Nephron (organoid): ENCODE measurements at regions not wholly inside any gene's neighbourhood (a gene's known extent, or its start where the extent isn't known, plus 50 kb on each side); places are given as distances from the start of the nearest gene placed in this dataset.

ENCODE experiments used
- H3K27ac Mint-ChIP-seq, 3 experiments: 2 replicates each; pipeline ENCODE4 v1.8.0; 2020; ENCODE audit warnings: mixed read lengths in 3 of 3, mild to moderate bottlenecking in 2 of 3, moderate library complexity in 1 of 3
- H3K27me3 Mint-ChIP-seq: 2 replicates; pipeline ENCODE4 v1.8.0; 2021; ENCODE audit warnings: low read depth, mild to moderate bottlenecking, moderate library complexity, mixed read lengths
- H3K36me3 Mint-ChIP-seq: 2 replicates; pipeline ENCODE4 v1.8.0; 2020; ENCODE audit warnings: low read depth, mixed read lengths
- H3K4me1 Mint-ChIP-seq: 2 replicates; pipeline ENCODE4 v1.8.0; 2020; ENCODE audit warnings: mixed read lengths
- H3K4me3 Mint-ChIP-seq, 3 experiments: 2 replicates each; pipeline ENCODE4 v1.8.0; 2020; ENCODE audit warnings: mild to moderate bottlenecking in 3 of 3, mixed read lengths in 3 of 3, moderate library complexity in 2 of 3
- H3K9me3 Mint-ChIP-seq: 2 replicates; pipeline ENCODE4 v1.8.0; 2020; ENCODE audit warnings: mixed read lengths
- TF ChIP-seq, protein P1 (sequence below), 3 experiments: fragments of 200-600 bp; sonication (generic); IDR thresholded peaks; one replicate each; pipeline ENCODE4 v1.5.0; 2021; ENCODE audit warnings: antibody characterized with exemption in 3 of 3; ENCODE audit not compliant: unreplicated experiment in 3 of 3

DNA sequence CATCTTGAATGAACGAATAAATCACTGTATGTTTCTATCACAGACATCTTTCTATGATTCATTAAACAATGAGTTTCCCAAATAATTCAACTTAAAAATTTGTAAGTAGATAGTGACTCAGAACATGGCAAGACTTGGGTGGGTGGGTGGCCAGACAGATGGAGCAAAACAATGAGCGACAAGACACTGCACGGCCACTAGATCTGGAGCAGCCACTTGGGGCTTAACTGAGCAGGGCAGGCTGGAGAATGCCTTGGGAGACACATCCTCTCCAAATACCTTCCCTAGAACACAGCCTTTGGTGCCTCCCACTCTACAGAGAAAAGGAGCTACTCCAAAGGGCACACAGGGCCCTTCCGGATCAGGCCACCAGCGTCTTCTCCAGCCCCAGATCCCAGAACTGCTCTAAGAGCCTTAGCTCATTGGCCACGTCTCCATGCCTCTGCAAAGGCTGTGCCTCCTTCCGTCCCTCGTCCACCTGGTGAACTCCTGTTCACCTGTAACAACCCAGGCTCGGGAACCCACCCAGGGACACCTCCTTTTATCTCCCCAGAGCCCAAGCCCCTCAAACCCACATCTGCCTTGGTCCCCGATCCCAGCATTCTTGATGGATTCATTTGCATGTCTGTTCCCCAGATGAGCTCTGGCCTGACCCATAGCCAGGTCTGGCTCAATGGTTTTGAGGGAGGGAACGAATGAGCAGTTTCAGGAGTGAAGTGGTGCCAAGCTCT is 134.9 kb upstream of the IQSEC1 start:
- no peaks in the 10 kb centered on the region for H3K4me1 Mint-ChIP-seq
- no peak overlapping the region for H3K27ac Mint-ChIP-seq
- peaks cover 26% of the 10 kb centered on the region for H3K27me3 Mint-ChIP-seq
- H3K9me3 Mint-ChIP-seq, result no peaks in the 10 kb centered on the region
- TF ChIP-seq, protein P1, sequence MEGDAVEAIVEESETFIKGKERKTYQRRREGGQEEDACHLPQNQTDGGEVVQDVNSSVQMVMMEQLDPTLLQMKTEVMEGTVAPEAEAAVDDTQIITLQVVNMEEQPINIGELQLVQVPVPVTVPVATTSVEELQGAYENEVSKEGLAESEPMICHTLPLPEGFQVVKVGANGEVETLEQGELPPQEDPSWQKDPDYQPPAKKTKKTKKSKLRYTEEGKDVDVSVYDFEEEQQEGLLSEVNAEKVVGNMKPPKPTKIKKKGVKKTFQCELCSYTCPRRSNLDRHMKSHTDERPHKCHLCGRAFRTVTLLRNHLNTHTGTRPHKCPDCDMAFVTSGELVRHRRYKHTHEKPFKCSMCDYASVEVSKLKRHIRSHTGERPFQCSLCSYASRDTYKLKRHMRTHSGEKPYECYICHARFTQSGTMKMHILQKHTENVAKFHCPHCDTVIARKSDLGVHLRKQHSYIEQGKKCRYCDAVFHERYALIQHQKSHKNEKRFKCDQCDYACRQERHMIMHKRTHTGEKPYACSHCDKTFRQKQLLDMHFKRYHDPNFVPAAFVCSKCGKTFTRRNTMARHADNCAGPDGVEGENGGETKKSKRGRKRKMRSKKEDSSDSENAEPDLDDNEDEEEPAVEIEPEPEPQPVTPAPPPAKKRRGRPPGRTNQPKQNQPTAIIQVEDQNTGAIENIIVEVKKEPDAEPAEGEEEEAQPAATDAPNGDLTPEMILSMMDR (IDR thresholded peaks at IDR 0.05; ENCODE audit: unreplicated experiment in 3 of 3), result no peak
- no peaks in the 10 kb centered on the region for H3K36me3 Mint-ChIP-seq
- no peak overlapping the region for H3K4me3 Mint-ChIP-seq

DNA sequence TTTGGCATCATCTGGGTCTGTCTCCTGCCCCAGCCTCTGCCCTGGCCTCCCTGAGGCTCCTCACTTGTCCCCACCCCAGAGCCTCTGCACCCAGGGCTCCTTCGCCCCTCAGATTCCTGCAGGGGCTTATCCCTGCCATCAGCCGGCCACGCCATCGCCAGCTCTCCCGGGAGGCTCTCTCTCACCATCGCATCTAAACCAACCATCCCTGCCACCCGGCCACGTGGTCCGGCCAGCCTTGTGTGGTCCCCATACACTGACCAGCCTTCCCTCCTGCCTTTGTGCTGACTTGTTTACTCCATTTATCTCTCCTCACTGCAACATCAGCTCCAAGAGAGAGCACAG is 134.3 kb upstream of the IQSEC1 start:
- H3K4me1 Mint-ChIP-seq, result no peaks in the 10 kb centered on the region
- peaks cover 30% of the 10 kb centered on the region for H3K27me3 Mint-ChIP-seq
- H3K27ac Mint-ChIP-seq, result no peak overlapping the region
- TF ChIP-seq, protein P1 (IDR thresholded peaks at IDR 0.05; ENCODE audit: unreplicated experiment in 3 of 3), result no peak
- no peaks in the 10 kb centered on the region for H3K36me3 Mint-ChIP-seq
- H3K9me3 Mint-ChIP-seq, result no peaks in the 10 kb centered on the region
- H3K4me3 Mint-ChIP-seq, result no peak overlapping the region

DNA sequence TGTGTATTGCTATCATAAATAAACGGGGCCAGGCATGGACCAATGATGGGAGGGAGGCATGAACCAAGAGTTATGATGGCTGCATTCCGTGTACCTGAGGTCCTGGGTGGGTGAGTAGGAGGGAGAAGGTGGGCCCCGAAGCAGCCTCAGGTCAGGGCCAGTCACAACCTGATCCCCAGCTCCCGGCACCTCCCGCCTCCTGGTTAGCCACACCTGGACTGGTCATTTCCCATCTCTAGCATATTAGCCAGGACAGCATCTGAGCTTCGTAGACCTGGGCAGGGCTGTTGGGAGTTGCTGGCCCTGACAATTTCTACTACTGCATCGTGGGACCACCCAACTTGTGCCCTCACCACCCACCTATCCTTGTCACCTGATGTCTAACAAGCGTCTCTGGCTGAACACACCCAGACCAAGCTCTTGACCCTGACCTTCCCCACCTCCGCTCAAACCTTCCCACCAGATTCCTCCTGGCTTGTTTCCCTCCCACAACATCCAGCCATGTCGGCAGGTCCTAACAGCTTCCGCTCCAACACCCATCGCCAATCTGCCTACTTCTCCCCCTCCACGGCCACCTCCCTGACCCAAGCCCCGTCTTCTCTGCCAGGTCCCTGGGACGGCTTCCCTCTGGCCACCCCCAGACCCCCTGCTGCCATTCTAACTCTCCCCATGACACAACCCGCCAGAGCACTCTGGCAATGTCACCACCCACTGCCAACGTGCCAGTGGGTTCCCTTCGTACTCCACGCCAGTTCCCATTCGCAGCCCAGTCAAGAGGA is 133.8 kb upstream of the IQSEC1 start:
- H3K4me1 Mint-ChIP-seq, result no peaks in the 10 kb centered on the region
- no peaks in the 10 kb centered on the region for H3K36me3 Mint-ChIP-seq
- peaks cover 34% of the 10 kb centered on the region for H3K27me3 Mint-ChIP-seq
- TF ChIP-seq, protein P1 (IDR thresholded peaks at IDR 0.05; ENCODE audit: unreplicated experiment in 3 of 3), result no peak
- H3K27ac Mint-ChIP-seq, result no peak overlapping the region
- H3K4me3 Mint-ChIP-seq, result no peak overlapping the region
- no peaks in the 10 kb centered on the region for H3K9me3 Mint-ChIP-seq

DNA sequence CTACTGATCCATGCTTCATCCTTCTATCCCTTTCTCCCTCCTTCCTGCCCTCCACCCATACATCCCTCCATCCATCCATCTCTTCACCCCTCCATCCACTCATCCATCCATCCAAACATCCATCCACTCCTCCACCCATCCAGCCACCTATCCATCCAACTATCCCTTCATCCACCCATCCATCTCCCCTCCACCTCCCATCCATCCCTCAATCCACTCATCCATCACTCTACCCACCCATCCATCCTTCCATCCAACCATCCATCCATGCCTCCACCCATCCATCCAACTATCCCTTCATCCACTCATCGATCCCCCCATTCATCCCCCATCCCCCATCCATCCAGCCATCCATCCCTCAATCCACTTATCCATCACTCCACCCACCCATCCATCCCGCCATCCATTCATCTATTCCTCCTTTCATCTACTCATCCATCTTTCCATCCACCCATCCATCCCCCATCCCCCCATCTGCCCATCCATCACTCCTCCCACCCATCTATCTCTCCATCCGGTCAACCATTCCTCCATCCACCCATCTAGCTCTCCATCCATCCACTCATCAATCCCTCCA is 132.4 kb upstream of the IQSEC1 start:
- no peak overlapping the region for H3K4me3 Mint-ChIP-seq
- TF ChIP-seq, protein P1 (IDR thresholded peaks at IDR 0.05; ENCODE audit: unreplicated experiment in 3 of 3), result no peak
- no peaks in the 10 kb centered on the region for H3K36me3 Mint-ChIP-seq
- no peaks in the 10 kb centered on the region for H3K9me3 Mint-ChIP-seq
- H3K27me3 Mint-ChIP-seq, result peaks cover 37% of the 10 kb centered on the region
- H3K27ac Mint-ChIP-seq, result no peak overlapping the region
- H3K4me1 Mint-ChIP-seq, result no peaks in the 10 kb centered on the region

DNA sequence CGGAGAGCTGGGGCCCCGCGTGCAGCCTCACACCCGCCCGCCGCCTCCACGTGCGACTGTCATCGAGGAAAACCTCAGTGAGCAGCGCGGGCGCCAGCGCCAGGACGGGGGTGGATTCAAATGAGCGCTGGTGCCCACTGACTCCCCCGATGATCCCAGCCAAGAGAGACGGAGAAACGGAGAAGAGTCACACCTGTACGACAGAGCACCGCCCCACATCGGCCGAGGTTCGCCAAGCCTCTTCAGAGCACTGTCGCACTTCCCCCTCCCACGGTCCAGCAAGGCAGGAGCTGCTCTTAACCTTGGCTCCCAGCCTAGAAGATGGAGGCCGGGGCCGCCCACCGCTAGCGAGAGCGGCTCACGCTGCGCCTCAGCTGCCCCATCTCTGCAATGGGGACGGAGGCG is 130.9 kb upstream of the IQSEC1 start:
- Mint-ChIP-seq H3K4me1 (no peaks in the 10 kb centered on the region), H3K27me3 (peaks cover 37% of the 10 kb centered on the region), H3K9me3 (no peaks in the 10 kb centered on the region), H3K36me3 (no peaks in the 10 kb centered on the region), H3K27ac (no peak overlapping the region), H3K4me3 (no peak overlapping the region)
- TF ChIP-seq, protein P1 (IDR thresholded peaks at IDR 0.05; ENCODE audit: unreplicated experiment in 3 of 3), result no peak
